NCI-H2196 (cell line): ENCODE measurements at regions not wholly inside any gene's neighbourhood (a gene's known extent, or its start where the extent isn't known, plus 50 kb on each side); places are given as distances from the start of the nearest gene placed in this dataset.

Source experiments
- DNase-seq: peaks from one replicate; lab custom pipeline; 2025; ENCODE audit not compliant: unreplicated experiment; lab: John Stamatoyannopoulos, UW

GRCh38 chr3:193897731-193898180 lies 238.2 kb upstream of the HES1 start:
- no peak for DNase-seq

GRCh38 chr3:193899001-193899400 lies 236.9 kb upstream of the HES1 start:
- DNase-seq, result no peak

- no peak for DNase-seq
Observed at GRCh38 chr3:193901007-193901406, 234.9 kb upstream of the HES1 start.

GRCh38 chr3:193902607-193903511 lies 233.1 kb upstream of the HES1 start:
- peak; percentile 58 for DNase-seq

- no peak for DNase-seq
Observed at GRCh38 chr3:193903512-193903817, 232.5 kb upstream of the HES1 start.

- no peak for DNase-seq
Observed at GRCh38 chr3:193903966-193904365, 232.0 kb upstream of the HES1 start.

GRCh38 chr3:193905541-193906396 lies 230.2 kb upstream of the HES1 start:
- DNase-seq, result no peak

GRCh38 chr3:193906849-193907410 lies 229.0 kb upstream of the HES1 start:
- no peak for DNase-seq

GRCh38 chr3:193908181-193908744 lies 227.7 kb upstream of the HES1 start:
- DNase-seq, result no peak

- no peak for DNase-seq
Observed at GRCh38 chr3:193909387-193909786, 226.6 kb upstream of the HES1 start.

GRCh38 chr3:193910310-193910709 lies 225.6 kb upstream of the HES1 start:
- DNase-seq, result no peak

GRCh38 chr3:193910886-193911738 lies 224.8 kb upstream of the HES1 start:
- DNase-seq, result no peak

GRCh38 chr3:193911784-193912340 lies 224.1 kb upstream of the HES1 start:
- no peak for DNase-seq

GRCh38 chr3:193912621-193913178 lies 223.2 kb upstream of the HES1 start:
- DNase-seq, result no peak

GRCh38 chr3:193914602-193915001 lies 221.3 kb upstream of the HES1 start:
- DNase-seq, result no peak

GRCh38 chr3:193915099-193915498 lies 220.8 kb upstream of the HES1 start:
- no peak for DNase-seq

GRCh38 chr3:193915613-193916012 lies 220.3 kb upstream of the HES1 start:
- no peak for DNase-seq

- no peak for DNase-seq
Observed at GRCh38 chr3:193917158-193917557, 218.8 kb upstream of the HES1 start.

- no peak for DNase-seq
Observed at GRCh38 chr3:193921465-193921864, 214.5 kb upstream of the HES1 start.
